HCT116 (cell line): ENCODE measurements at regions not wholly inside any gene's neighbourhood (a gene's known extent, or its start where the extent isn't known, plus 50 kb on each side); places are given as distances from the start of the nearest gene placed in this dataset.

Experiments used
- CTCF ChIP-seq, 3 experiments: fragments of 200-600 bp in 1 of 3; sonication (generic) in 1 of 3; IDR thresholded peaks in 2 of 3; conservative IDR thresholded peaks in 1 of 3; 2 replicates each; pipeline ENCODE4 v1.5.1; 2012 to 2017; ENCODE audit warnings: low read depth in 2 of 3, low read length in 2 of 3, antibody characterized with exemption in 1 of 3, borderline replicate concordance in 1 of 3, control low read depth in 1 of 3, mild to moderate bottlenecking in 1 of 3, mixed read lengths in 1 of 3, mixed run types in 1 of 3, moderate library complexity in 1 of 3; ENCODE audit not compliant: insufficient read depth in 1 of 3
- EZH2 ChIP-seq: fragments of 200-600 bp; sonication (generic); IDR thresholded peaks from 2 replicates; pipeline ENCODE4 v1.6.1; 2017; ENCODE audit warnings: antibody characterized with exemption, mixed run types
- POLR2A ChIP-seq: IDR thresholded peaks from 2 replicates; pipeline ENCODE4 v1.7.0; 2011; ENCODE audit warnings: borderline replicate concordance; ENCODE audit not compliant: insufficient read depth, insufficient read length; ENCODE audit errors: extremely low read depth
- RAD21 ChIP-seq: IDR thresholded peaks from 2 replicates; pipeline ENCODE4 v1.6.1; 2012; ENCODE audit warnings: low read depth, mild to moderate bottlenecking
- SP1 ChIP-seq: IDR thresholded peaks from 2 replicates; pipeline ENCODE4 v1.6.1; 2012; ENCODE audit warnings: low read depth
- ZFX ChIP-seq: fragments of 450-650 bp; IDR thresholded peaks from 2 replicates; pipeline ENCODE4 v1.6.1; 2017

- no peak for TF ChIP-seq RAD21
- TF ChIP-seq CTCF (IDR thresholded peaks at IDR 0.05 in 2 of 3, conservative IDR thresholded peaks at IDR 0.05 in 1 of 3; ENCODE audit: borderline replicate concordance in 1 of 3, insufficient read depth in 1 of 3, low read depth in 2 of 3, low read length in 2 of 3): no peak
- TF ChIP-seq EZH2: no peak
- TF ChIP-seq SP1: no peak
- TF ChIP-seq POLR2A: no peak
- no peak for TF ChIP-seq ZFX
Observed at GRCh38 chr3:8156138-8156537, 345.5 kb upstream of the LMCD1 start.
